Spleen (tissue), 7 donors: ENCODE measurements at regions not wholly inside any gene's neighbourhood (a gene's known extent, or its start where the extent isn't known, plus 50 kb on each side); places are given as distances from the start of the nearest gene placed in this dataset.

Experiments
- CTCF ChIP-seq, 11 experiments: fragments of 200-600 bp in 7 of 11; fragments of 450-650 bp in 4 of 11; sonication (generic) in 4 of 11; IDR thresholded peaks in 8 of 11; conservative IDR thresholded peaks in 3 of 11; 1 replicate in 7 of 11; 2 replicates in 4 of 11; pipeline versions ENCODE4 v1.4.0 to v1.8.0; 2016 to 2021; ENCODE audit warnings: antibody characterized with exemption in 11 of 11, inconsistent platforms in 4 of 11, mild to moderate bottlenecking in 1 of 11
- POLR2A ChIP-seq, 3 donors: fragments of 450-650 bp; IDR thresholded peaks; one replicate each; pipeline ENCODE4 v1.5.1; 2017; ENCODE audit warnings: antibody characterized with exemption in 3 of 3, mild to moderate bottlenecking in 1 of 3
- donor health status: DM: no; HTN: no; CAD: no; lungs with moderate emphysema.
- donor health status: DM: no; HTN: no; CAD: no.
- donor health status: DM: no; HTN: no; CAD: no.

GRCh38 chr19:16017138-16017490 lies 59.2 kb upstream of the TPM4 start:
- TF ChIP-seq CTCF (IDR thresholded peaks at IDR 0.05 in 8 of 11, conservative IDR thresholded peaks at IDR 0.05 in 3 of 11) (no peak), POLR2A (IDR thresholded peaks at IDR 0.05) (no peak)
